CD14-positive monocyte (primary cell): ENCODE measurements at regions not wholly inside any gene's neighbourhood (a gene's known extent, or its start where the extent isn't known, plus 50 kb on each side); places are given as distances from the start of the nearest gene placed in this dataset.

Source experiments
- DNase-seq, 3 donors: peaks; one replicate each; pipeline ENCODE4 v3.0.0-alpha.2; 2011 to 2022
- H2AFZ ChIP-seq: 2 replicates; pipeline ENCODE4 v1.6.0; 2012; ENCODE audit warnings: mild to moderate bottlenecking, low read depth, low read length, inconsistent platforms; ENCODE audit not compliant: insufficient read depth, poor library complexity, severe bottlenecking
- H3K27ac ChIP-seq, 2 donors: 1 replicate in 1 of 2; 2 replicates in 1 of 2; pipeline ENCODE4 v1.5.1; 2012 to 2013; ENCODE audit warnings: low read length in 2 of 2, control low read depth in 1 of 2, inconsistent platforms in 1 of 2, low read depth in 1 of 2, mild to moderate bottlenecking in 1 of 2
- H3K27me3 ChIP-seq, 2 donors: one replicate each; pipeline versions ENCODE4 v1.6.0 to v1.6.1; 2011 to 2013; ENCODE audit warnings: low read length in 2 of 2; ENCODE audit not compliant: control insufficient read depth in 2 of 2, insufficient read depth in 2 of 2
- H3K36me3 ChIP-seq, 2 donors: replicated peaks in 1 of 2; 1 replicate in 1 of 2; 2 replicates in 1 of 2; pipeline versions ENCODE4 v1.5.1 to v1.6.1; 2012 to 2013; ENCODE audit warnings: low read length in 2 of 2, control low read depth in 1 of 2, inconsistent platforms in 1 of 2, mild to moderate bottlenecking in 1 of 2; ENCODE audit not compliant: insufficient read depth in 2 of 2, control insufficient read depth in 1 of 2
- H3K4me1 ChIP-seq, 2 donors: 1 replicate in 1 of 2; 2 replicates in 1 of 2; pipeline versions ENCODE4 v1.5.1 to v1.6.1; 2012 to 2013; ENCODE audit warnings: low read length in 2 of 2, control low read depth in 1 of 2, inconsistent platforms in 1 of 2, mild to moderate bottlenecking in 1 of 2, moderate library complexity in 1 of 2; ENCODE audit not compliant: insufficient read depth in 2 of 2, control insufficient read depth in 1 of 2
- H3K4me2 ChIP-seq: replicated peaks from 2 replicates; pipeline ENCODE3; 2012; ENCODE audit warnings: low read length, moderate library complexity, mild to moderate bottlenecking; ENCODE audit not compliant: poor library complexity, severe bottlenecking; ENCODE audit errors: extremely low read depth
- H3K4me3 ChIP-seq, 3 experiments: fragments of 200-600 bp in 1 of 3; sonication (generic) in 1 of 3; replicated peaks in 1 of 3; 1 replicate in 2 of 3; 2 replicates in 1 of 3; pipeline ENCODE4 v1.5.1; 2011 to 2013; ENCODE audit warnings: low read length in 3 of 3, mild to moderate bottlenecking in 3 of 3, control low read depth in 2 of 3, low read depth in 2 of 3, inconsistent platforms in 1 of 3, moderate library complexity in 1 of 3
- H3K79me2 ChIP-seq: 2 replicates; pipeline ENCODE4 v1.6.0; 2012; ENCODE audit warnings: mild to moderate bottlenecking, control low read depth, inconsistent platforms, low read length, moderate library complexity; ENCODE audit not compliant: insufficient read depth
- H3K9ac ChIP-seq: 2 replicates; pipeline ENCODE4 v1.6.0; 2017; ENCODE audit warnings: low read length, mild to moderate bottlenecking; ENCODE audit not compliant: insufficient read depth, poor library complexity, severe bottlenecking
- H3K9me3 ChIP-seq, 2 donors: replicated peaks in 1 of 2; 1 replicate in 1 of 2; 2 replicates in 1 of 2; pipeline versions ENCODE4 v1.5.1 to v1.6.1; 2012 to 2013; ENCODE audit warnings: low read length in 2 of 2, control low read depth in 1 of 2; ENCODE audit not compliant: control insufficient read depth in 1 of 2, insufficient read depth in 1 of 2
- H4K20me1 ChIP-seq: 2 replicates; pipeline ENCODE4 v1.6.0; 2012; ENCODE audit warnings: mild to moderate bottlenecking, low read length, control low read depth, moderate library complexity; ENCODE audit not compliant: insufficient read depth
- H3K27ac Mint-ChIP-seq, 7 donors: one replicate each; pipeline ENCODE4 v1.8.0; 2020; ENCODE audit warnings: mild to moderate bottlenecking in 7 of 7, mixed read lengths in 7 of 7, moderate library complexity in 6 of 7, inconsistent platforms in 2 of 7
- H3K27me3 Mint-ChIP-seq, 3 donors: one replicate each; pipeline ENCODE4 v1.8.0; 2021 to 2022; ENCODE audit warnings: low read depth in 3 of 3, mild to moderate bottlenecking in 3 of 3, mixed read lengths in 3 of 3, moderate library complexity in 3 of 3, inconsistent platforms in 1 of 3
- H3K36me3 Mint-ChIP-seq, 2 donors: one replicate each; pipeline ENCODE4 v1.8.0; 2020; ENCODE audit warnings: mixed read lengths in 2 of 2, inconsistent platforms in 1 of 2, mild to moderate bottlenecking in 1 of 2
- H3K4me1 Mint-ChIP-seq: one replicate; pipeline ENCODE4 v1.8.0; 2020; ENCODE audit warnings: mild to moderate bottlenecking, mixed read lengths
- H3K4me3 Mint-ChIP-seq, 2 donors: one replicate each; pipeline ENCODE4 v1.8.0; 2020; ENCODE audit warnings: mild to moderate bottlenecking in 2 of 2, mixed read lengths in 2 of 2, moderate library complexity in 1 of 2
- H3K9me3 Mint-ChIP-seq, 7 donors: one replicate each; pipeline ENCODE4 v1.8.0; 2020 to 2022; ENCODE audit warnings: mixed read lengths in 7 of 7, mild to moderate bottlenecking in 6 of 7, moderate library complexity in 6 of 7, inconsistent platforms in 2 of 7
- WGBS: methylation state at CpG from one replicate; pipeline ENCODE4 v1.1.5; 2013; ENCODE audit warnings: missing lambda C conversion rate; ENCODE audit not compliant: insufficient coverage; 5-methylcytosine and 5-hydroxymethylcytosine counted together
- intact Hi-C, 2 donors: fragments of 100-400 bp; cut with micrococcal nuclease; formaldehyde crosslinking; loops; one replicate each; pipeline versions ENCODE4 v1.15.0 to v1.15.1; 2023
- TF ChIP-seq, protein P1 (sequence below): fragments of 200-600 bp; IDR thresholded peaks from one replicate; pipeline ENCODE4 v1.8.0; 2022; ENCODE audit warnings: antibody characterized with exemption, mild to moderate bottlenecking

DNA sequence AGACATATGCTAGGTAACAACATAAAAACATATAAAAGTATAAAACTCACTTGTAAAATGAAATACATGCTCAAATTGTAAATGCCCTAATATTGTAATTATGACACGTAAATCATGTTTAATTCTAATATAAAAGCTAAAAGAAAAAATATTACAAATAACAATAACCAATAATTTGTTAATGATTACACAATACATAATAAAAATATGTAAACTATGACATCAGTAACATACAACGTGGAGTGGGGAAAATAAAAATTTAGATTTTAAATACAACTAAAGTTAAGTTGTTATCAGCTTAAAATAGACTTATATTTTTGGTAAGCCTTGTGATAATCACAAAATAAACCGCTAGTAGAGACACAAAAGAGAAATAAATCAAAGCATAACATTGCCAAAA is 376.4 kb downstream of the BRINP2 start:
- Histone ChIP-seq H3K27me3 (no peaks in the 10 kb centered on the region), H3K27ac (no peak overlapping the region), H3K9ac (no peak overlapping the region), H3K36me3 (no peaks in the 10 kb centered on the region), H3K4me2 (no peak overlapping the region), H3K4me1 (no peaks in the 10 kb centered on the region), H3K79me2 (no peaks in the 10 kb centered on the region), H3K9me3 (peaks cover 0 to 6% of the 10 kb centered on the region in 2 donors), H4K20me1 (no peaks in the 10 kb centered on the region), H3K4me3 (no peak overlapping the region), H2AFZ (no peak overlapping the region)
- no peak overlapping the region for H3K4me3 Mint-ChIP-seq
- no peaks in the 10 kb centered on the region for H3K36me3 Mint-ChIP-seq
- DNase-seq: no peak
- no CpG with 5 or more reads among the region's 3 CpGs for WGBS
- H3K4me1 Mint-ChIP-seq: no peaks in the 10 kb centered on the region
- TF ChIP-seq, protein P1, sequence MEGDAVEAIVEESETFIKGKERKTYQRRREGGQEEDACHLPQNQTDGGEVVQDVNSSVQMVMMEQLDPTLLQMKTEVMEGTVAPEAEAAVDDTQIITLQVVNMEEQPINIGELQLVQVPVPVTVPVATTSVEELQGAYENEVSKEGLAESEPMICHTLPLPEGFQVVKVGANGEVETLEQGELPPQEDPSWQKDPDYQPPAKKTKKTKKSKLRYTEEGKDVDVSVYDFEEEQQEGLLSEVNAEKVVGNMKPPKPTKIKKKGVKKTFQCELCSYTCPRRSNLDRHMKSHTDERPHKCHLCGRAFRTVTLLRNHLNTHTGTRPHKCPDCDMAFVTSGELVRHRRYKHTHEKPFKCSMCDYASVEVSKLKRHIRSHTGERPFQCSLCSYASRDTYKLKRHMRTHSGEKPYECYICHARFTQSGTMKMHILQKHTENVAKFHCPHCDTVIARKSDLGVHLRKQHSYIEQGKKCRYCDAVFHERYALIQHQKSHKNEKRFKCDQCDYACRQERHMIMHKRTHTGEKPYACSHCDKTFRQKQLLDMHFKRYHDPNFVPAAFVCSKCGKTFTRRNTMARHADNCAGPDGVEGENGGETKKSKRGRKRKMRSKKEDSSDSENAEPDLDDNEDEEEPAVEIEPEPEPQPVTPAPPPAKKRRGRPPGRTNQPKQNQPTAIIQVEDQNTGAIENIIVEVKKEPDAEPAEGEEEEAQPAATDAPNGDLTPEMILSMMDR: no peak
- intact Hi-C loops: no loop called here
- peaks cover 0 to 2% (median 1%) of the 10 kb centered on the region in 3 donors for H3K27me3 Mint-ChIP-seq
- no peak overlapping the region for H3K27ac Mint-ChIP-seq
- H3K9me3 Mint-ChIP-seq: peaks cover 0 to 9% (median 0%) of the 10 kb centered on the region in 7 donors

DNA sequence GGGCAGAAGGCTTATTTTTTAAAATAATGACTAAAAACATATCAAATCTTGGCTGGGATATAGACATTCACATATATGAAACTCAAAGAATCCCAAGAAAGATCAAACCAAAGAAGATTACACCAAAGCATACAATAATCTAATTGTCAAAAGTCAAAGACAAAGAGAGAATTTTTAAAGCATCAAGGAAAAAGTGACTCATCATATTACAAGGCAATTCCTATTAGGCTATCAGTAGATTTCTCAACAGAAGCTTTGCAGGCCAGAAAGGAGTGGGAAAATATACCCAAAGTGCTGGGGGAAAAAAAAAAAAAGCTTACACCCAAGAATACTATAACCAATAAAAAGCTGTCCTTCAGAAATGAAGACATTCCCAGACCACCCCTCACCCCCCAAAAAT is 375.6 kb downstream of the BRINP2 start:
- H3K9me3 ChIP-seq: peaks cover 0 to 6% of the 10 kb centered on the region in 2 donors
- Mint-ChIP-seq H3K4me3 (no peak overlapping the region), H3K36me3 (no peaks in the 10 kb centered on the region), H3K9me3 (peaks cover 0 to 9% (median 0%) of the 10 kb centered on the region in 7 donors), H3K27me3 (peaks cover 0 to 2% (median 1%) of the 10 kb centered on the region in 3 donors), H3K4me1 (no peaks in the 10 kb centered on the region), H3K27ac (no peak overlapping the region)
- no peaks in the 10 kb centered on the region for H4K20me1 ChIP-seq
- H3K36me3 ChIP-seq: no peaks in the 10 kb centered on the region
- TF ChIP-seq, protein P1: no peak
- H3K4me3 ChIP-seq: no peak overlapping the region
- no peak overlapping the region for H3K4me2 ChIP-seq
- no peak overlapping the region for H3K27ac ChIP-seq
- intact Hi-C loops: no loop called here
- no peaks in the 10 kb centered on the region for H3K79me2 ChIP-seq
- H2AFZ ChIP-seq: no peak overlapping the region
- no peak overlapping the region for H3K9ac ChIP-seq
- no peaks in the 10 kb centered on the region for H3K4me1 ChIP-seq
- no peaks in the 10 kb centered on the region for H3K27me3 ChIP-seq
- no peak for DNase-seq
